Breast epithelium (tissue), 4 donors: ENCODE measurements at regions not wholly inside any gene's neighbourhood (a gene's known extent, or its start where the extent isn't known, plus 50 kb on each side); places are given as distances from the start of the nearest gene placed in this dataset.

Experiments
- DNase-seq, 2 donors: peaks; one replicate each; pipeline ENCODE4 v3.0.0-alpha.2; 2019; ENCODE audit warnings: low spot score in 2 of 2
- H3K27ac ChIP-seq, 2 donors: fragments of 200-600 bp; sonication (generic) in 1 of 2; one replicate each; pipeline ENCODE4 v1.5.1; 2016 to 2019; ENCODE audit warnings: mild to moderate bottlenecking in 1 of 2
- H3K27me3 ChIP-seq, 2 donors: fragments of 200-600 bp; sonication (generic) in 1 of 2; one replicate each; pipeline versions ENCODE4 v1.5.1 to v1.6.0; 2017 to 2019; ENCODE audit warnings: control low read depth in 1 of 2, mild to moderate bottlenecking in 1 of 2
- H3K36me3 ChIP-seq: fragments of 200-600 bp; one replicate; pipeline ENCODE4 v1.5.1; 2019
- H3K4me1 ChIP-seq, 2 donors: fragments of 200-600 bp; sonication (generic); one replicate each; pipeline ENCODE4 v1.5.1; 2016 to 2019; ENCODE audit warnings: control low read depth in 1 of 2
- H3K4me3 ChIP-seq, 3 donors: fragments of 200-600 bp; sonication (generic); 1 replicate in 2 of 3; 2 replicates in 1 of 3; pipeline ENCODE4 v1.5.1; 2016 to 2019; ENCODE audit warnings: mild to moderate bottlenecking in 3 of 3, moderate library complexity in 2 of 3
- H3K9me3 ChIP-seq, 2 donors: fragments of 200-600 bp; sonication (generic) in 1 of 2; one replicate each; pipeline ENCODE4 v1.5.1; 2016 to 2019; ENCODE audit warnings: control low read depth in 1 of 2
- CTCF ChIP-seq, 3 donors: fragments of 450-650 bp; IDR thresholded peaks; one replicate each; pipeline ENCODE4 v1.5.1; 2016 to 2017; ENCODE audit warnings: antibody characterized with exemption in 3 of 3, mild to moderate bottlenecking in 3 of 3, moderate library complexity in 3 of 3
- POLR2A ChIP-seq: fragments of 450-650 bp; IDR thresholded peaks from one replicate; pipeline ENCODE4 v1.6.1; 2016; ENCODE audit warnings: antibody characterized with exemption, mild to moderate bottlenecking, moderate library complexity
- POLR2AphosphoS5 ChIP-seq, 3 donors: sonication (generic); formaldehyde crosslinking; IDR thresholded peaks; one replicate each; pipeline ENCODE4 v1.6.1; 2017; ENCODE audit warnings: antibody characterized with exemption in 3 of 3
- intact Hi-C: fragments of 100-400 bp; cut with DNase I; formaldehyde crosslinking; loops from one replicate; pipeline ENCODE4 v1.15.1; 2023; ENCODE audit warnings: low total_unique reads

DNA sequence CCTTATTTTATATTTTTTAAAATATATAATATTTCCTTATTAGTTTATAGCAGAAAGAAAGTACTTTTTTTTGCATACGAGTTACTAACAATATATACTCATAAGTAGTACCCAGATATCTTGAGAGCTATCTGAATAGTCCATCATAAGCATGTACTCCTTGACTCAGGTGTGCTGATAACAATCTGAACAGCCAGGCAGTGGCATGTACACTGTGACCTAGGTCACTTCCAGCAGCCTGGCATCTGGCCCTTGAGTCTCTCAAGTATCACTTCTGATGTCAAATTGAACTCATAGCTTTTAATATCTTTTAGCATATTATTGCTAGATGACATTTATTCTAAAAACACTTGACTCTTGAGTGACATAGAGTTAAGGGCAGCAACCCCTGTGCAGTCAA lies 1576.7 kb downstream of the SLITRK1 start:
- TF ChIP-seq POLR2AphosphoS5 (IDR thresholded peaks at IDR 0.05) (no peak), POLR2A (no peak), CTCF (IDR thresholded peaks at IDR 0.05) (no peak)
- intact Hi-C loops: no loop called here

GRCh38 chr13:82298106-82298505 lies 1584.2 kb downstream of the SLITRK1 start:
- no peak for TF ChIP-seq POLR2A
- no peak for TF ChIP-seq CTCF (IDR thresholded peaks at IDR 0.05)
- TF ChIP-seq POLR2AphosphoS5 (IDR thresholded peaks at IDR 0.05): no peak
- intact Hi-C loops: no loop called here
- H3K27me3 ChIP-seq: no peaks in the 10 kb centered on the region
- no peak overlapping the region for H3K27ac ChIP-seq
- H3K4me3 ChIP-seq: no peak overlapping the region
- DNase-seq: no peak
- H3K36me3 ChIP-seq: no peaks in the 10 kb centered on the region
- no peaks in the 10 kb centered on the region for H3K9me3 ChIP-seq
- no peaks in the 10 kb centered on the region for H3K4me1 ChIP-seq

More for the DNA sequence above, 1576.7 kb downstream of the SLITRK1 start:
- no peaks in the 10 kb centered on the region for H3K4me1 ChIP-seq
- no peaks in the 10 kb centered on the region for H3K27me3 ChIP-seq
- no peak for DNase-seq
- H3K27ac ChIP-seq: no peak overlapping the region
- H3K9me3 ChIP-seq: no peaks in the 10 kb centered on the region
- H3K36me3 ChIP-seq: no peaks in the 10 kb centered on the region
- no peak overlapping the region for H3K4me3 ChIP-seq

- TF ChIP-seq POLR2A (no peak), CTCF (IDR thresholded peaks at IDR 0.05) (no peak), POLR2AphosphoS5 (IDR thresholded peaks at IDR 0.05) (no peak)
- H3K4me3 ChIP-seq: no peak overlapping the region
- intact Hi-C loops: no loop called here
Observed at GRCh38 chr13:82294226-82294625, 1588.0 kb downstream of the SLITRK1 start.

GRCh38 chr13:82292334-82292733 lies 1589.9 kb downstream of the SLITRK1 start:
- Histone ChIP-seq H3K36me3 (no peaks in the 10 kb centered on the region), H3K4me3 (no peak overlapping the region), H3K9me3 (no peaks in the 10 kb centered on the region), H3K27me3 (no peaks in the 10 kb centered on the region), H3K4me1 (no peaks in the 10 kb centered on the region), H3K27ac (no peak overlapping the region)
- no peak for TF ChIP-seq CTCF (IDR thresholded peaks at IDR 0.05)
- TF ChIP-seq POLR2A: no peak
- intact Hi-C loops: no loop called here
- no peak for DNase-seq

More at GRCh38 chr13:82294226-82294625, 1588.0 kb downstream of the SLITRK1 start:
- DNase-seq: no peak
- Histone ChIP-seq H3K27me3 (no peaks in the 10 kb centered on the region), H3K36me3 (no peaks in the 10 kb centered on the region), H3K27ac (no peak overlapping the region), H3K9me3 (no peaks in the 10 kb centered on the region), H3K4me1 (no peaks in the 10 kb centered on the region)

DNA sequence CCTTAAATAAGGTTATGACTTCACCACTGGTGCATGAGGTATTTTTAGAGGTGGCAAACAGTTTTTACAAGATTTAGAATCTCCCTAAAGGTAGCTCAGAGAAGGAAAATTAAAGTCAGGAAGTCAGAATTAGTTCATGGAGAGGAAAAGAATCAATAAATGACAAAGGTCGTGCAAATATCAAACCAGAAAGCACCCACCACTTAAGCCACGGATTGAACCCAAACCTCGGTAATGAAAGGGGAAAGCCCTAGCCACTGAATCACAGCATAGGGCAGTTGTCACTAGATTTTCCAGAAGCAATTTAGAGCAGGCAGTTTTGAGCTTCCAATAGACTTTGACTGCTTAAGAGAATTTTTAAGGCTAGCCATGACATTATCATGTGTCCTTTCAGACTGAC lies 1590.4 kb downstream of the SLITRK1 start:
- no peak overlapping the region for H3K27ac ChIP-seq
- DNase-seq: no peak
- no peaks in the 10 kb centered on the region for H3K4me1 ChIP-seq
- no peak overlapping the region for H3K4me3 ChIP-seq
- no peaks in the 10 kb centered on the region for H3K27me3 ChIP-seq
- intact Hi-C loops: no loop called here
- H3K9me3 ChIP-seq: no peaks in the 10 kb centered on the region
- H3K36me3 ChIP-seq: no peaks in the 10 kb centered on the region
- TF ChIP-seq CTCF (IDR thresholded peaks at IDR 0.05) (no peak), POLR2A (no peak), POLR2AphosphoS5 (IDR thresholded peaks at IDR 0.05) (no peak)
